Left cardiac atrium (tissue), 4 donors: ENCODE measurements at regions not wholly inside any gene's neighbourhood (a gene's known extent, or its start where the extent isn't known, plus 50 kb on each side); places are given as distances from the start of the nearest gene placed in this dataset.
A peak's percentile ranks its signal among the peaks of the same experiment; 100 is the strongest.
"Not testable (repeated sequence)": the region's sequence is repeated elsewhere in the genome, so short reads cannot be mapped to it uniquely, and the experiment has no call there.

Source experiments
- ATAC-seq, 2 donors: fragments of 200-7000 bp; cut with Tn5 transposase; one replicate each; pipeline ENCODE4 v1.9.1; 2020; ENCODE audit warnings: mild to moderate bottlenecking in 2 of 2, moderate library complexity in 2 of 2
- DNase-seq: peaks from one replicate; pipeline ENCODE4 v3.0.0-alpha.2; 2020
- intact Hi-C, 2 donors: fragments of 100-400 bp; cut with DNase I; formaldehyde crosslinking; loops; one replicate each; pipeline versions ENCODE4 v1.14.1 to v1.15.1; 2022 to 2023
- donor health status: DM: no; HTN: yes; CAD: no.
- donor health status: DM: no; HTN: yes; CAD: no; lungs with severe emphysema.
- donor health status: DM: yes; HTN: yes; CAD: no.
- donor health status: Dilated cardiomyopathy.

- intact Hi-C loops, DNase-seq, ATAC-seq: not testable (repeated sequence)
Measured at GRCh38 chr2:204167670-204168069, 231.1 kb downstream of the ICOS start.

- ATAC-seq, result peak in 1 of 2 donors; percentile 70
- intact Hi-C loops, result no loop called here
- DNase-seq, result no peak
Measured at GRCh38 chr2:204170411-204170810, 233.8 kb downstream of the ICOS start.

- no peak for DNase-seq
- no peak for ATAC-seq
- intact Hi-C loops, result no loop called here
Measured at GRCh38 chr2:204171432-204172144, 235.0 kb downstream of the ICOS start.

GRCh38 chr2:204172145-204172600, 235.6 kb downstream of the ICOS start:
- DNase-seq (no peak), ATAC-seq (no peak)
- intact Hi-C loops, result no loop called here

- DNase-seq, result no peak
- intact Hi-C loops, result no loop called here
- no peak for ATAC-seq
Measured at GRCh38 chr2:204174034-204174433, 237.5 kb downstream of the ICOS start.

GRCh38 chr2:204175552-204176271, 239.1 kb downstream of the ICOS start:
- ATAC-seq (no peak), DNase-seq (no peak)
- intact Hi-C loops, result loop anchor here in 1 of 2 donors (5.0 kb wide), 1 partner anchor 68 kb away; no protein-coding TSS in a partner anchor

- intact Hi-C loops, result loop anchor here in 1 of 2 donors (5.0 kb wide), 1 partner anchor 69 kb away; no protein-coding TSS in a partner anchor
- no peak for ATAC-seq
- DNase-seq, result no peak
Measured at GRCh38 chr2:204176306-204176705, 239.7 kb downstream of the ICOS start.

GRCh38 chr2:204177251-204177976, 240.9 kb downstream of the ICOS start:
- DNase-seq, result no peak
- no peak for ATAC-seq
- intact Hi-C loops, result loop anchor here in 1 of 2 donors (5.0 kb wide), 1 partner anchor 70 kb away; no protein-coding TSS in a partner anchor

- peak; percentile 59 for DNase-seq
- intact Hi-C loops, result loop anchor here in 1 of 2 donors (5.0 kb wide), 1 partner anchor 71 kb away; no protein-coding TSS in a partner anchor
- peak; percentile 70 to 75 for ATAC-seq
Measured at GRCh38 chr2:204177977-204178522, 241.5 kb downstream of the ICOS start.

- intact Hi-C loops, result no loop called here
- ATAC-seq (no peak), DNase-seq (no peak)
Measured at GRCh38 chr2:204180649-204181048, 244.1 kb downstream of the ICOS start.

- ATAC-seq (no peak), DNase-seq (no peak)
- intact Hi-C loops, result no loop called here
Measured at GRCh38 chr2:204183608-204184007, 247.0 kb downstream of the ICOS start.

- intact Hi-C loops, result no loop called here
- no peak for DNase-seq
- ATAC-seq, result no peak
Measured at GRCh38 chr2:204184226-204184625, 247.7 kb downstream of the ICOS start.

GRCh38 chr2:204187229-204188083, 250.9 kb downstream of the ICOS start:
- no peak for ATAC-seq
- intact Hi-C loops, result no loop called here
- no peak for DNase-seq

GRCh38 chr2:204191574-204191973, 255.0 kb downstream of the ICOS start:
- DNase-seq, result no peak
- intact Hi-C loops, result no loop called here
- ATAC-seq, result no peak

- intact Hi-C loops, result no loop called here
- no peak for ATAC-seq
- no peak for DNase-seq
Measured at GRCh38 chr2:204195498-204195897, 258.9 kb downstream of the ICOS start.

GRCh38 chr2:204197336-204198005, 260.9 kb downstream of the ICOS start:
- ATAC-seq (no peak), DNase-seq (no peak)
- intact Hi-C loops, result no loop called here

GRCh38 chr2:204199357-204199756, 262.8 kb downstream of the ICOS start:
- no peak for ATAC-seq
- intact Hi-C loops, result no loop called here
- DNase-seq, result no peak

- no peak for DNase-seq
- no peak for ATAC-seq
- intact Hi-C loops, result no loop called here
Measured at GRCh38 chr2:204201507-204201906, 264.9 kb downstream of the ICOS start.
